CD8-positive, alpha-beta memory T cell (primary cell): ENCODE measurements at regions not wholly inside any gene's neighbourhood (a gene's known extent, or its start where the extent isn't known, plus 50 kb on each side); places are given as distances from the start of the nearest gene placed in this dataset.
A peak's percentile ranks its signal among the peaks of the same experiment; 100 is the strongest.

ENCODE experiments used
- CTCF ChIA-PET: fragments of 350-600 bp; sonication (Branson Sonifier 250); formaldehyde crosslinking; loops from one replicate; lab custom pipeline; 2021; ENCODE audit warnings: antibody characterized with exemption; lab: Charles Lee
- POLR2A ChIA-PET: fragments of 350-600 bp; sonication (Branson Sonifier 250); formaldehyde crosslinking; loops from one replicate; lab custom pipeline; 2021; ENCODE audit warnings: antibody characterized with exemption; lab: Charles Lee
- DNase-seq, 5 donors: peaks; one replicate each; pipeline versions ENCODE4 v3.0.0 to v3.0.0-alpha.2; 2020 to 2022; ENCODE audit warnings: mixed read lengths in 1 of 5
- H3K27ac ChIP-seq: one replicate; pipeline ENCODE4 v1.7.0; 2013; ENCODE audit warnings: low read depth, mild to moderate bottlenecking, low read length, moderate library complexity
- H3K27me3 ChIP-seq: 2 replicates; pipeline ENCODE4 v1.7.0; 2013; ENCODE audit warnings: low read length, mild to moderate bottlenecking; ENCODE audit not compliant: insufficient read depth, poor library complexity, severe bottlenecking
- H3K36me3 ChIP-seq: 2 replicates; pipeline ENCODE4 v1.7.0; 2013; ENCODE audit warnings: mild to moderate bottlenecking, low read length, moderate library complexity; ENCODE audit not compliant: insufficient read depth
- H3K4me1 ChIP-seq: 2 replicates; pipeline ENCODE4 v1.7.0; 2013; ENCODE audit warnings: mild to moderate bottlenecking, low read length, moderate library complexity; ENCODE audit not compliant: insufficient read depth
- H3K4me3 ChIP-seq: 2 replicates; pipeline ENCODE4 v1.7.0; 2013; ENCODE audit warnings: mild to moderate bottlenecking, low read length
- H3K9me3 ChIP-seq: 2 replicates; pipeline ENCODE4 v1.7.0; 2013; ENCODE audit warnings: mild to moderate bottlenecking, low read length
- H3K27ac Mint-ChIP-seq, 8 donors: one replicate each; pipeline ENCODE4 v1.8.0; 2020 to 2021; ENCODE audit warnings: mixed read lengths in 8 of 8, mild to moderate bottlenecking in 6 of 8, inconsistent platforms in 3 of 8, moderate library complexity in 3 of 8
- H3K27me3 Mint-ChIP-seq, 2 donors: one replicate each; pipeline ENCODE4 v1.8.0; 2020 to 2021; ENCODE audit warnings: mixed read lengths in 2 of 2, mild to moderate bottlenecking in 1 of 2, moderate library complexity in 1 of 2
- H3K36me3 Mint-ChIP-seq, 3 donors: one replicate each; pipeline ENCODE4 v1.8.0; 2020 to 2021; ENCODE audit warnings: mixed read lengths in 3 of 3, inconsistent platforms in 1 of 3, mild to moderate bottlenecking in 1 of 3
- H3K4me1 Mint-ChIP-seq, 3 donors: one replicate each; pipeline ENCODE4 v1.8.0; 2020 to 2021; ENCODE audit warnings: mixed read lengths in 3 of 3, inconsistent platforms in 1 of 3, mild to moderate bottlenecking in 1 of 3
- H3K4me3 Mint-ChIP-seq, 7 donors: one replicate each; pipeline ENCODE4 v1.8.0; 2020 to 2021; ENCODE audit warnings: mixed read lengths in 7 of 7, mild to moderate bottlenecking in 6 of 7, moderate library complexity in 4 of 7, inconsistent platforms in 2 of 7
- H3K9me3 Mint-ChIP-seq, 5 donors: one replicate each; pipeline ENCODE4 v1.8.0; 2020 to 2022; ENCODE audit warnings: mixed read lengths in 5 of 5, mild to moderate bottlenecking in 3 of 5, moderate library complexity in 2 of 5, inconsistent platforms in 1 of 5

- Histone ChIP-seq H3K27ac (no peak overlapping the region), H3K36me3 (no peaks in the 10 kb centered on the region), H3K4me1 (no peaks in the 10 kb centered on the region), H3K4me3 (no peak overlapping the region), H3K9me3 (no peaks in the 10 kb centered on the region), H3K27me3 (no peaks in the 10 kb centered on the region)
- Mint-ChIP-seq H3K36me3 (no peaks in the 10 kb centered on the region), H3K4me3 (peak overlapping the region in 1 of 7 donors; percentile 24), H3K4me1 (peaks cover 2 to 31% (median 12%) of the 10 kb centered on the region in 3 donors), H3K27ac (peak overlapping the region in 4 of 8 donors; percentile 4 to 30 (median 13)), H3K27me3 (peaks cover 0 to 1% of the 10 kb centered on the region in 2 donors), H3K9me3 (no peaks in the 10 kb centered on the region)
- DNase-seq, result no peak
- CTCF ChIA-PET, result interaction anchor here (1.7 kb wide), 1 partner anchor 201 kb away, joined by 5 read pairs; no protein-coding TSS in a partner anchor
- POLR2A ChIA-PET, result no interaction called here
These were observed 140.4 kb upstream of the PRSS1 start for GRCh38 chr7:142608630-142609428.

GRCh38 chr7:142607351-142607750 lies 141.9 kb upstream of the PRSS1 start:
- H3K4me3 Mint-ChIP-seq, result peak overlapping the region in 1 of 7 donors; percentile 14
- no peaks in the 10 kb centered on the region for H3K9me3 Mint-ChIP-seq
- no peaks in the 10 kb centered on the region for H3K4me1 ChIP-seq
- H3K36me3 Mint-ChIP-seq, result no peaks in the 10 kb centered on the region
- peak overlapping the region in 1 of 8 donors; percentile 35 for H3K27ac Mint-ChIP-seq
- no peaks in the 10 kb centered on the region for H3K36me3 ChIP-seq
- no peak for DNase-seq
- peaks cover 0 to 2% of the 10 kb centered on the region in 2 donors for H3K27me3 Mint-ChIP-seq
- POLR2A ChIA-PET, result no interaction called here
- H3K4me1 Mint-ChIP-seq, result peaks cover 2 to 34% (median 14%) of the 10 kb centered on the region in 3 donors
- no peaks in the 10 kb centered on the region for H3K27me3 ChIP-seq
- CTCF ChIA-PET, result no interaction called here
- no peak overlapping the region for H3K4me3 ChIP-seq
- no peaks in the 10 kb centered on the region for H3K9me3 ChIP-seq
- H3K27ac ChIP-seq, result no peak overlapping the region

GRCh38 chr7:142606081-142606480 lies 143.2 kb upstream of the PRSS1 start:
- Mint-ChIP-seq H3K4me1 (peaks cover 2 to 28% (median 9%) of the 10 kb centered on the region in 3 donors), H3K4me3 (no peak overlapping the region), H3K27ac (peak overlapping the region in 2 of 8 donors; percentile 7 to 33), H3K36me3 (no peaks in the 10 kb centered on the region), H3K27me3 (peaks cover 0 to 2% of the 10 kb centered on the region in 2 donors), H3K9me3 (no peaks in the 10 kb centered on the region)
- Histone ChIP-seq H3K9me3 (no peaks in the 10 kb centered on the region), H3K36me3 (no peaks in the 10 kb centered on the region), H3K4me3 (no peak overlapping the region), H3K27me3 (no peaks in the 10 kb centered on the region), H3K4me1 (no peaks in the 10 kb centered on the region), H3K27ac (no peak overlapping the region)
- ChIA-PET CTCF (no interaction called here), POLR2A (interaction anchor here (0.9 kb wide), 1 partner anchor 202 kb away, joined by 3 read pairs; no protein-coding TSS in a partner anchor)
- no peak for DNase-seq

- Histone ChIP-seq H3K4me1 (no peaks in the 10 kb centered on the region), H3K27me3 (no peaks in the 10 kb centered on the region), H3K27ac (no peak overlapping the region), H3K9me3 (no peaks in the 10 kb centered on the region), H3K36me3 (no peaks in the 10 kb centered on the region), H3K4me3 (no peak overlapping the region)
- peaks cover 2 to 24% (median 9%) of the 10 kb centered on the region in 3 donors for H3K4me1 Mint-ChIP-seq
- H3K4me3 Mint-ChIP-seq, result peak overlapping the region in 2 of 7 donors; percentile 29 to 30
- peaks cover 0 to 2% of the 10 kb centered on the region in 2 donors for H3K27me3 Mint-ChIP-seq
- no peak for DNase-seq
- H3K27ac Mint-ChIP-seq, result peak overlapping the region in 3 of 8 donors; percentile 27 to 46 (median 40)
- H3K9me3 Mint-ChIP-seq, result no peaks in the 10 kb centered on the region
- H3K36me3 Mint-ChIP-seq, result no peaks in the 10 kb centered on the region
- ChIA-PET CTCF (interaction anchor here (0.7 to 1.8 kb wide), 6 partner anchors 10 to 399 kb away, joined by 3 to 6 read pairs (median 4); no protein-coding TSS in a partner anchor), POLR2A (no interaction called here)
These were observed 144.6 kb upstream of the PRSS1 start for GRCh38 chr7:142604671-142605070.

DNA sequence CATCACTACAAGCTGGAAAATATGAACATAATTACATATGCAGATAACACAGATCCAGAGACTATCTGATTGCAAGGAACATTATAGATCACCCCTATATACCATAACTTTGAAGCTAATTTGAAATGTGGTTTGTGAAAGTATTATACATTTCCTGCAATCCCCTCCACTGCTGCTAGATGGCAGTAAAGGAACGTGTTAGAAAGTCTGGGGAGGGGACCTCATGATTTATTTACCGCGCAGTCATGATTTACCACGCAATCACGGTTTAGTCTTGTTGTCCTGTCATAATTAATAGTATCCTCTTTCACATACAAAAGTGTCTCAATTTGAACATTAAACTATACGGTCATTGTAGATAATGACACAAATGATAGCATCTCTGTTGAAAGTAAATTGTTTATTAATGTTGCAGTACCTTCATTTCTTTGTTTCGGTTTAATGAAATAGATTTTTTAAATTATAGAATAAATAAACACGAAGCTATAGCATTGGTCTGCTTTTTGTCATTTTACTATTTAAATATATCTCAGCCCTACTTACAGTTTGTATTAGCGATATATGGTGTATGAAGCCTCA lies 145.3 kb upstream of the PRSS1 start:
- Histone ChIP-seq H3K36me3 (no peaks in the 10 kb centered on the region), H3K4me3 (no peak overlapping the region), H3K9me3 (no peaks in the 10 kb centered on the region), H3K4me1 (no peaks in the 10 kb centered on the region), H3K27ac (no peak overlapping the region), H3K27me3 (no peaks in the 10 kb centered on the region)
- ChIA-PET POLR2A (no interaction called here), CTCF (interaction anchor here (0.7 to 1.8 kb wide), 9 partner anchors 9 to 613 kb away, joined by 3 to 6 read pairs (median 4); no protein-coding TSS in a partner anchor)
- H3K4me1 Mint-ChIP-seq, result peaks cover 2 to 21% (median 9%) of the 10 kb centered on the region in 3 donors
- no peaks in the 10 kb centered on the region for H3K36me3 Mint-ChIP-seq
- H3K27ac Mint-ChIP-seq, result peak overlapping the region in 1 of 8 donors; percentile 46
- peaks cover 0 to 2% of the 10 kb centered on the region in 2 donors for H3K27me3 Mint-ChIP-seq
- H3K4me3 Mint-ChIP-seq, result peak overlapping the region in 5 of 7 donors; percentile 11 to 30 (median 29)
- no peaks in the 10 kb centered on the region for H3K9me3 Mint-ChIP-seq
- DNase-seq, result peak in 4 of 5 donors; percentile 27 to 61 (median 44)

GRCh38 chr7:142602756-142603155 lies 146.5 kb upstream of the PRSS1 start:
- ChIA-PET POLR2A (no interaction called here), CTCF (interaction anchor here (1.8 kb wide), 1 partner anchor 211 kb away, joined by 5 read pairs; no protein-coding TSS in a partner anchor)
- H3K4me1 ChIP-seq, result no peaks in the 10 kb centered on the region
- Mint-ChIP-seq H3K4me1 (peaks cover 2 to 15% (median 9%) of the 10 kb centered on the region in 3 donors), H3K27me3 (peaks cover 0 to 2% of the 10 kb centered on the region in 2 donors), H3K4me3 (no peak overlapping the region), H3K27ac (no peak overlapping the region), H3K9me3 (no peaks in the 10 kb centered on the region), H3K36me3 (no peaks in the 10 kb centered on the region)
- no peaks in the 10 kb centered on the region for H3K36me3 ChIP-seq
- no peak overlapping the region for H3K4me3 ChIP-seq
- H3K9me3 ChIP-seq, result no peaks in the 10 kb centered on the region
- no peak overlapping the region for H3K27ac ChIP-seq
- DNase-seq, result no peak
- H3K27me3 ChIP-seq, result no peaks in the 10 kb centered on the region

- no peak for DNase-seq
- POLR2A ChIA-PET, result no interaction called here
- Mint-ChIP-seq H3K27ac (no peak overlapping the region), H3K9me3 (no peaks in the 10 kb centered on the region), H3K4me1 (peaks cover 2 to 12% (median 9%) of the 10 kb centered on the region in 3 donors), H3K36me3 (no peaks in the 10 kb centered on the region), H3K27me3 (peaks cover 0 to 2% of the 10 kb centered on the region in 2 donors), H3K4me3 (no peak overlapping the region)
- CTCF ChIA-PET, result no interaction called here
- H3K36me3 ChIP-seq, result no peaks in the 10 kb centered on the region
- no peaks in the 10 kb centered on the region for H3K9me3 ChIP-seq
- no peak overlapping the region for H3K4me3 ChIP-seq
- H3K4me1 ChIP-seq, result no peaks in the 10 kb centered on the region
- no peak overlapping the region for H3K27ac ChIP-seq
- H3K27me3 ChIP-seq, result no peaks in the 10 kb centered on the region
These were observed 147.1 kb upstream of the PRSS1 start for GRCh38 chr7:142602183-142602582.

DNA sequence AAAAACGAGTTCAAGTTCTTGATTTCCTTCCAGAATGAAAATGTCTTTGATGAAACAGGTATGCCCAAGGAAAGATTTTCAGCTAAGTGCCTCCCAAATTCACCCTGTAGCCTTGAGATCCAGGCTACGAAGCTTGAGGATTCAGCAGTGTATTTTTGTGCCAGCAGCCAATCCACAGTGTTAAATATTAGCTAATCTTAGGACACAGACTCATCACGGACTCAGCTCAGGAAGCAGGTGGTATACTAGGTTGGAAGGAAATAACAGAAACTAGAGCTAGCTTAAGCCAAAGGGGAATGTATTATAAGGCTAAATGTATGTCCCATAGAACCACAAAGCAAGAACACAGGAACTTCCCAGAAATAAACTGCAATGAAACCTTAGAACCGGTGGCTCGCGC lies 151.0 kb upstream of the PRSS1 start:
- no peak overlapping the region for H3K27ac ChIP-seq
- H3K4me1 Mint-ChIP-seq, result no peaks in the 10 kb centered on the region
- H3K27me3 ChIP-seq, result no peaks in the 10 kb centered on the region
- no peaks in the 10 kb centered on the region for H3K9me3 Mint-ChIP-seq
- H3K36me3 ChIP-seq, result no peaks in the 10 kb centered on the region
- CTCF ChIA-PET, result no interaction called here
- no peak overlapping the region for H3K27ac Mint-ChIP-seq
- no peaks in the 10 kb centered on the region for H3K4me1 ChIP-seq
- H3K9me3 ChIP-seq, result no peaks in the 10 kb centered on the region
- H3K4me3 Mint-ChIP-seq, result no peak overlapping the region
- no peak for DNase-seq
- peaks cover 0 to 4% of the 10 kb centered on the region in 2 donors for H3K27me3 Mint-ChIP-seq
- POLR2A ChIA-PET, result no interaction called here
- no peak overlapping the region for H3K4me3 ChIP-seq
- H3K36me3 Mint-ChIP-seq, result no peaks in the 10 kb centered on the region
